ENCODE measurements at regions not wholly inside any gene's neighbourhood (a gene's known extent, or its start where the extent isn't known, plus 50 kb on each side); places are given as distances from the start of the nearest gene placed in this dataset.
"Not testable (repeated sequence)": the region's sequence is repeated elsewhere in the genome, so short reads cannot be mapped to it uniquely, and the experiment has no call there.

DNA sequence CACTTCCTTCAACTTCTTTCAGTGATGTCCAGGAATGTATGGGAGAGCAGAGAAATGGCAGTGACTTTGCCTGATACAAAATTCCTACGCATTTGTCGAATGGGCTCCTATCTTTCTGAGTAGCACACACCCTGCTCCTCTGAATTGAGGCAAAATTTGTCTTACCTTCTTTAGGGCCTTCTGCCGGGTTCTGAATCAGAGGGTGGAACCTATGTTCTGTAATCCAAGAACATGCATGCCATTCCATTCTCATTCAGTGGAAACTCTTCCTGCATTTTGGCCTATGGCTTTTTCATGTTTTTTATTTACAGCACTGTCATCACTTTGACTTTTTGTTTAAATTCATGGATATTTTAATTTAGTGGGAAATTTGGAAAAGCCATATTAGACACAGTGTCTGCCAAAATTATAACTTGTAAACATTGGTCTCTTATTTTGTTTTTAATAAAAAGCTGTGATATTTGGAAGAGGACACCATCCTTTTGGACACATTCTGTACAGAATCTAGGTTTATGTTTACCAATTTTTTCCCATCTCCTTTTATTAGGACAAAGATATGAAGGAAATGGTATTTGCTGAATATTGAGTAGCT, 402.2 kb upstream of the FAR2 start:
- Histone ChIP-seq H3K4me3 (no peak overlapping the region), H3K27ac (no peak overlapping the region)
- TF ChIP-seq, protein P1, sequence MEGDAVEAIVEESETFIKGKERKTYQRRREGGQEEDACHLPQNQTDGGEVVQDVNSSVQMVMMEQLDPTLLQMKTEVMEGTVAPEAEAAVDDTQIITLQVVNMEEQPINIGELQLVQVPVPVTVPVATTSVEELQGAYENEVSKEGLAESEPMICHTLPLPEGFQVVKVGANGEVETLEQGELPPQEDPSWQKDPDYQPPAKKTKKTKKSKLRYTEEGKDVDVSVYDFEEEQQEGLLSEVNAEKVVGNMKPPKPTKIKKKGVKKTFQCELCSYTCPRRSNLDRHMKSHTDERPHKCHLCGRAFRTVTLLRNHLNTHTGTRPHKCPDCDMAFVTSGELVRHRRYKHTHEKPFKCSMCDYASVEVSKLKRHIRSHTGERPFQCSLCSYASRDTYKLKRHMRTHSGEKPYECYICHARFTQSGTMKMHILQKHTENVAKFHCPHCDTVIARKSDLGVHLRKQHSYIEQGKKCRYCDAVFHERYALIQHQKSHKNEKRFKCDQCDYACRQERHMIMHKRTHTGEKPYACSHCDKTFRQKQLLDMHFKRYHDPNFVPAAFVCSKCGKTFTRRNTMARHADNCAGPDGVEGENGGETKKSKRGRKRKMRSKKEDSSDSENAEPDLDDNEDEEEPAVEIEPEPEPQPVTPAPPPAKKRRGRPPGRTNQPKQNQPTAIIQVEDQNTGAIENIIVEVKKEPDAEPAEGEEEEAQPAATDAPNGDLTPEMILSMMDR (IDR thresholded peaks at IDR 0.05) = no peak
- no peak for DNase-seq (ENCODE audit: low spot score)

DNA sequence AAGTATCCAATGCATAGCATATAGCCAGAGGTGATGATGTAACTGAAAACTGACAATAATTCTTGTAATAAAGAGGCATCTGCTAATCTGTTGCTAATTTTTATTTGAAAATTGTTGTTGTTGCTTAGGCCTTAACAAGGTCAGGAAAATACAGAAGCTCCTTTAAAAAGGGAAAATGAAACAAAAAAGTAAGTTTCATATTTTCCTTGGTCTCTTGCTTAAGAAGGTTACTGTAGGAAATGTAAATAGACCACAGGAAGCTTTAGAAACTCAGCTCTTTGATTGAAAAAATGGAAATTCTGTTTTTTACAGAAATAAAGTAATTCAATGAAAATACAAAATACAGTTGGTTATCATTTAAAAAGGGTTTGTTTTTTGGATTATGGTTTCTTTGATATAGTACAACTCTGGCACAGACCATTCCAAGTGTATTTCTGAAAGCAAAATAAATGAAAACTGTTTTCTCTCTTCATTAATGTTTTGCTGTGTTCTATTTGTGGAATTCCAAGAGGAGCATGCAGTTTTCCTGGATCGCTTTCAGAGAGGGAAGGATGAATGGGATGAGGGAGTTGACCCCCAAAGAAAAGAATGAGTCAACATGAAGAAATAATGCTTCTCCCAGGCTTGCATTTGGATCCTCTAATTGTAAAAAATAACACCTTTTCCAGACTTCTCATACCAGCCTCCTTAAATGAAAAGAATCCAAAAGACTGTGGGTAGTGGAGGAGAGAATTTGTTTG, 398.0 kb upstream of the FAR2 start:
- TF ChIP-seq, protein P1 (IDR thresholded peaks at IDR 0.05) = no peak
- Histone ChIP-seq H3K4me3 (no peak overlapping the region), H3K27ac (no peak overlapping the region)
- DNase-seq (ENCODE audit: low spot score) = no peak

DNA sequence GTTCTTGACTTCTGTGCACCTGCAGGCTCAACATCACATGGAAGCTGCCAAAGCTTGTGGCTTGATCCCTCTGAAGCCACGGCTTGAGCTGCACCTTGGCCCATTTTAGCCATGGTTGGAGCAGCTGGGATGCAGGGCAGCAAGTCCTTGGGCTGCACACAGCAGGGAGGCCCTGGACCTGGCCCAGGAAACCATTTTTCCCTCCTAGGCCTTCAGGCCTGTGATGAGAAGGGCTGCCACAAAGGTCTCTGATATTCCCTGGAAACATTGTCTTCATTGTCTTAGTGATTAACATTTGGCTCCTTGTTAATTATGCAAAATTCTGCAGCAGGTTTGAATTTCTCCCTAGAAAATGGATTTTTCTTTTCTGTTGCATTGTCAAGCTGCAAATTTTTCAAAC, 394.1 kb upstream of the FAR2 start:
- Histone ChIP-seq H3K4me3 (no peak overlapping the region), H3K27ac (no peak overlapping the region)
- TF ChIP-seq, protein P1 (IDR thresholded peaks at IDR 0.05) = no peak
- DNase-seq (ENCODE audit: low spot score) = no peak

GRCh38 chr12:28759333-28759732, 389.7 kb upstream of the FAR2 start:
- Histone ChIP-seq H3K4me3 (no peak overlapping the region), H3K27ac (no peak overlapping the region)
- TF ChIP-seq, protein P1 (IDR thresholded peaks at IDR 0.05) = no peak
- no peak for DNase-seq (ENCODE audit: low spot score)

DNA sequence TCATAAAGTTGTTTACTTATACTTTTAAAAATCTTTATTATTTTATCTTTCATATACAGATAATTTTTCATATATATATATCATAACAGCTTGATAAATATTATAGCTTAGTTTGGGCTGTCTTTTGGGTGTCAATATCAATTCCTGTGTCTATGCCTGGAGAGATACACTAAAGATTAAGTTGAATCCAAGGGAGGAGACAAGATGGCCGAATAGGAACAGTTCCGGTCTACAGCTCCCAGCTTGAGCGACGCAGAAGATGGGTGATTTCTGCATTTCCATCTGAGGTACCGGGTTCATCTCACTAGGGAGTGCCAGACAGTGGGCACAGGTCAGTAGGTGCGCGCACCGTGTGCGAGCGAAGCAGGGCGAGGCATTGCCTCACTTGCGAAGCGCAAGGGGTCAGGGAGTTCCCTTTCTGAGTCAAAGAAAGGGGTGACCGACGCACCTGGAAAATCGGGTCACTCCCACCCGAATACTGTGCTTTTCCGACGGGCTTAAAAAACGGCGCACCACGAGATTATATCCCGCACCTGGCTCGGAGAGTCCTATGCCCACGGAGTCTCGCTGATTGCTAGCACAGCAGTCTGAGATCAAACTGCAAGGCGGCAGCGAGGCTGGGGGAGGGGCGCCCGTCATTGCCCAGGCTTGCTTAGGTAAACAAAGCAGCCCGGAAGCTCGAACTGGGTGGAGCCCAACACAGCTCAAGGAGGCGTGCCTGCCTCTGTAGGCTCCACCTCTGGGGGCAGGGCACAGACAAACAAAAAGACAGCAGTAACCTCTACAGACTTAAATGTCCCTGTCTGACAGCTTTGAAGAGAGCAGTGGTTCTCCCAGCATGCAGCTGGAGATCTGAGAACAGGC, 388.8 kb upstream of the FAR2 start:
- not testable (repeated sequence) for H3K27ac ChIP-seq; DNase-seq (ENCODE audit: low spot score)

DNA sequence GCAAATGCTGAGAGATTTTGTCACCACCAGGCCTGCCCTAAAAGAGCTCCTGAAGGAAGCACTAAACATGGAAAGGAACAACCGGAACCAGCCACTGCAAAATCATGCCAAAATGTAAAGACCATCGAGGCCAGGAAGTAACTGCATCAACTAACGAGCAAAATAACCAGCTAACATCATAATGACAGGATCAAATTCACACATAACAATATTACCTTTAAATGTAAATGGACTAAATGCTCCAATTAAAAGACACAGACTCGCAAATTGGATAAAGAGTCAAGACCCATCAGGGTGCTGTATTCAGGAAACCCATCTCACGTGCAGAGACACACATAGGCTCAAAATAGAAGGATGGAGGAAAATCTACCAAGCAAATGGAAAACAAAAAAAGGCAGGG, 387.2 kb upstream of the FAR2 start:
- not testable (repeated sequence) for H3K4me3 ChIP-seq; H3K27ac ChIP-seq; DNase-seq (ENCODE audit: low spot score)

More for the DNA sequence above, 388.8 kb upstream of the FAR2 start:
- not testable (repeated sequence) for H3K4me3 ChIP-seq

DNA sequence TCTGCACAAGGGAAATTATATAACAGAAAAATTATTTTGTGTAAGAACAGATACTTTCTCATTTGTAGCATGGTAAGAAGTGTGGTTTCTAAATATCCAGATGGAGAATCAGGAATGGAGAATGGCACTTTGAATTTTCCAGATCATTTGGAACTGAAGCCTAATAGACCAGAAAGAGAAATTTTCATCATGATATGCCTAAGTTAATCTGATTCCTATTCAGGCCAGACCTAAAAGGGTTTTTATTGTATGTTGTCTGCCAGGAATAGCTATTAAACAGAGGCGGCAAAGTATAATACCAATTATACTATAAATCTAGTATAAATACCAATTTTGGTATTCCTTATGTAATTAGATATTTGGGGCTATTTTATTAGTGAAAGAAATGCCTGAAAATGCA, 382.7 kb upstream of the FAR2 start:
- TF ChIP-seq, protein P1 (IDR thresholded peaks at IDR 0.05) = no peak
- Histone ChIP-seq H3K27ac (no peak overlapping the region), H3K4me3 (no peak overlapping the region)
- no peak for DNase-seq (ENCODE audit: low spot score)
